Fibroblast of pulmonary artery (primary cell): ENCODE measurements at regions not wholly inside any gene's neighbourhood (a gene's known extent, or its start where the extent isn't known, plus 50 kb on each side); places are given as distances from the start of the nearest gene placed in this dataset.

Experiments
- DNase-seq: peaks from one replicate; pipeline ENCODE4 v3.0.0-alpha.2; 2010; ENCODE audit warnings: low read depth
- H3K4me3 ChIP-seq: replicated peaks from 2 replicates; pipeline ENCODE4 v1.5.1; 2011; ENCODE audit warnings: low read depth, mild to moderate bottlenecking, control low read depth, low read length, moderate library complexity
- TF ChIP-seq, protein P1 (sequence below): IDR thresholded peaks from 2 replicates; pipeline ENCODE4 v1.5.1; 2011; ENCODE audit warnings: mild to moderate bottlenecking, control low read depth, low read length, inconsistent platforms; ENCODE audit errors: missing control alignments

GRCh38 chr4:25474690-25475089 is 97.6 kb downstream of the ANAPC4 start:
- no peak for DNase-seq
- TF ChIP-seq, protein P1, sequence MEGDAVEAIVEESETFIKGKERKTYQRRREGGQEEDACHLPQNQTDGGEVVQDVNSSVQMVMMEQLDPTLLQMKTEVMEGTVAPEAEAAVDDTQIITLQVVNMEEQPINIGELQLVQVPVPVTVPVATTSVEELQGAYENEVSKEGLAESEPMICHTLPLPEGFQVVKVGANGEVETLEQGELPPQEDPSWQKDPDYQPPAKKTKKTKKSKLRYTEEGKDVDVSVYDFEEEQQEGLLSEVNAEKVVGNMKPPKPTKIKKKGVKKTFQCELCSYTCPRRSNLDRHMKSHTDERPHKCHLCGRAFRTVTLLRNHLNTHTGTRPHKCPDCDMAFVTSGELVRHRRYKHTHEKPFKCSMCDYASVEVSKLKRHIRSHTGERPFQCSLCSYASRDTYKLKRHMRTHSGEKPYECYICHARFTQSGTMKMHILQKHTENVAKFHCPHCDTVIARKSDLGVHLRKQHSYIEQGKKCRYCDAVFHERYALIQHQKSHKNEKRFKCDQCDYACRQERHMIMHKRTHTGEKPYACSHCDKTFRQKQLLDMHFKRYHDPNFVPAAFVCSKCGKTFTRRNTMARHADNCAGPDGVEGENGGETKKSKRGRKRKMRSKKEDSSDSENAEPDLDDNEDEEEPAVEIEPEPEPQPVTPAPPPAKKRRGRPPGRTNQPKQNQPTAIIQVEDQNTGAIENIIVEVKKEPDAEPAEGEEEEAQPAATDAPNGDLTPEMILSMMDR, result no peak

DNA sequence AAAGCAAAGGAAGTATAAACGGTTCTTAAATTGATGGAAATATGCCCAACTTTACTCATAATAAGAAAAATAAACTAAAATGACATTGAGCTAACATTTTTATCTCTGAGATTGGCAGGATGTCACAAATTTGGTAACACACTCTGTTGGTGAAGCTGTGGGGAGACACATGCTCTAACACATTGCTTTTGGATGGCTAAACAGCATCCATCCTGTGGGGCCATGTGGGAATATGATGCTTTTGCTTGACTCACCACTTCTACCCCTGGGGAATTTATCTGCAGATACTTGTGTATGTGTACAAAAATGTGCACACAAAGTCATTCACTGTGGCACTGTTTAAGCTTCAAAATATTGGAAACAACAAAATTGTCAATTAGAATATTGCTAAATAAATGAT is 100.2 kb downstream of the ANAPC4 start:
- no peak for DNase-seq
- no peak overlapping the region for H3K4me3 ChIP-seq
- TF ChIP-seq, protein P1, result no peak

More at GRCh38 chr4:25474690-25475089, 97.6 kb downstream of the ANAPC4 start:
- no peak overlapping the region for H3K4me3 ChIP-seq

DNA sequence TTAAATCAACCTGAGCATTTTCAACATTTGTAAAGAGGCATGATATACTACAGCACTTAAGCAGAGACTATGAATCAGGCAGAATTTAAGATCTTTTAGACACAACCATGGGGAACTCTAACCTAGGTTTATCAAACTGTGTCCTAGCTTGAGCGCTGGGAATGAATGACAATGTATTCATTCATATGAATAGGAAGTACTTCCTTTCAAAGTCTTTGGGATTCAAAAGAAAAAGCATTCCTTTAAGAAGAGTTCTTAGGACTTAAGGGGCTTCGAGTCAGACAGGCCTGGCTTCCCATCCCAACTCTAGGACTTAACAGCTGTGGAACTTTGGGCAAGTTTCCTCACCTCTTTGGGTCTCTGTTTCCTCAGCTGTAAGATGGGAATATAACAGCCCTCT is 104.6 kb downstream of the ANAPC4 start:
- H3K4me3 ChIP-seq, result no peak overlapping the region
- no peak for DNase-seq
- TF ChIP-seq, protein P1, result no peak

DNA sequence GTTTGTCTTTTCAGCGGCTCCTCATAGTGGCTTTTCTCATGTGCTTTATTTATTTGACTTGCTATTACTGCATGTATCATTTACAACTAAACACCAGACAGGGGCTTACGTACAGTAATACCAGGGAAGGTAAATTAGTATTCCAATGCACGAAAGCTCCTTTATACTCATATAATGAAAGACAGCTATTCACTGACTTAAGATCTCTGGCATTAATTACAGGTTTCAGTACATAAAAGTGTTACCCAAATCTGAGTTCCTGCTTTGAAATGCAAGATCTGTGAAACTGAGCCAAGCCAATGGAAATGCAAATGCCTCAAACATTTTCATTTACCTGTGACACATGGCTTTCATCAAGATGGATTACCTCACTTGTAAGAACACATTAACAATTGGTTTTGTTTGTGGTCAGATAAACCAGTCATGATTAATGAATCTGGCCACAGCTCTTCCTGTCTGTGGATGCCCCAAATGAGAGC is 107.2 kb downstream of the ANAPC4 start:
- H3K4me3 ChIP-seq, result no peak overlapping the region
- peak; percentile 36 for DNase-seq
- TF ChIP-seq, protein P1, result no peak

- no peak for DNase-seq
- H3K4me3 ChIP-seq, result no peak overlapping the region
- TF ChIP-seq, protein P1, result no peak
These were observed 108.0 kb downstream of the ANAPC4 start for GRCh38 chr4:25485104-25485503.

GRCh38 chr4:25486171-25486570 is 109.1 kb downstream of the ANAPC4 start:
- no peak overlapping the region for H3K4me3 ChIP-seq
- peak; percentile 76 for DNase-seq
- TF ChIP-seq, protein P1, result no peak

GRCh38 chr4:25487155-25487554 is 110.1 kb downstream of the ANAPC4 start:
- no peak for DNase-seq
- TF ChIP-seq, protein P1, result no peak
- H3K4me3 ChIP-seq, result no peak overlapping the region
